Fibroblast of lung (primary cell): ENCODE measurements at regions not wholly inside any gene's neighbourhood (a gene's known extent, or its start where the extent isn't known, plus 50 kb on each side); places are given as distances from the start of the nearest gene placed in this dataset.
A peak's percentile ranks its signal among the peaks of the same experiment; 100 is the strongest.

Experiments
- DNase-seq, 2 donors: peaks; one replicate each; pipeline versions ENCODE4 v3.0.0 to v3.0.0-alpha.2; 2010; ENCODE audit warnings: low read depth in 2 of 2
- H2AFZ ChIP-seq: 2 replicates; pipeline ENCODE4 v1.5.1; 2012; ENCODE audit warnings: low read length, control low read depth, inconsistent platforms
- H3K27ac ChIP-seq: 2 replicates; pipeline ENCODE4 v1.5.1; 2011; ENCODE audit warnings: low read length, control low read depth; ENCODE audit not compliant: insufficient read depth
- H3K27me3 ChIP-seq: 2 replicates; pipeline ENCODE4 v1.5.1; 2011; ENCODE audit warnings: mild to moderate bottlenecking, low read length; ENCODE audit not compliant: control insufficient read depth, insufficient read depth
- H3K36me3 ChIP-seq: 2 replicates; pipeline ENCODE4 v1.5.1; 2011; ENCODE audit warnings: low read length; ENCODE audit not compliant: control insufficient read depth, insufficient read depth
- H3K4me1 ChIP-seq: 2 replicates; pipeline ENCODE4 v1.5.1; 2011; ENCODE audit warnings: low read length; ENCODE audit not compliant: control insufficient read depth, insufficient read depth; ENCODE audit errors: extremely low read depth
- H3K4me2 ChIP-seq: 2 replicates; pipeline ENCODE4 v1.5.1; 2011; ENCODE audit warnings: low read length, control low read depth; ENCODE audit not compliant: insufficient read depth; ENCODE audit errors: extremely low read depth
- H3K4me3 ChIP-seq, 4 experiments: fragments of 200-600 bp in 1 of 4; sonication (generic) in 1 of 4; replicated peaks in 1 of 4; 2 replicates each; pipeline ENCODE4 v1.5.1; 2011 to 2016; ENCODE audit warnings: low read length in 4 of 4, low read depth in 3 of 4, mild to moderate bottlenecking in 3 of 4, control low read depth in 2 of 4, inconsistent platforms in 1 of 4, mixed read lengths in 1 of 4; ENCODE audit not compliant: insufficient read depth in 1 of 4; ENCODE audit errors: control extremely low read depth in 1 of 4
- H3K79me2 ChIP-seq: 2 replicates; pipeline ENCODE4 v1.5.1; 2012; ENCODE audit warnings: mild to moderate bottlenecking, low read length, inconsistent platforms; ENCODE audit not compliant: control insufficient read depth, insufficient read depth
- H3K9ac ChIP-seq: 2 replicates; pipeline ENCODE4 v1.5.1; 2011; ENCODE audit warnings: mild to moderate bottlenecking, low read length, control low read depth; ENCODE audit not compliant: insufficient read depth
- H3K9me3 ChIP-seq: 2 replicates; pipeline ENCODE4 v1.5.1; 2012; ENCODE audit warnings: low read depth, low read length; ENCODE audit not compliant: control insufficient read depth, insufficient read depth
- H4K20me1 ChIP-seq: 2 replicates; pipeline ENCODE4 v1.5.1; 2011; ENCODE audit warnings: low read length; ENCODE audit not compliant: control insufficient read depth, insufficient read depth; ENCODE audit errors: extremely low read depth
- EZH2 ChIP-seq: IDR thresholded peaks from 2 replicates; pipeline ENCODE4 v1.5.1; 2012; ENCODE audit warnings: low read length, control low read depth, mild to moderate bottlenecking; ENCODE audit errors: missing control alignments
- TF ChIP-seq, protein P1 (sequence below), 2 donors: IDR thresholded peaks in 1 of 2; conservative IDR thresholded peaks in 1 of 2; 1 replicate in 1 of 2; 2 replicates in 1 of 2; pipeline ENCODE4 v1.5.1; 2011 to 2012; ENCODE audit warnings: low read length in 2 of 2, control low read depth in 1 of 2, inconsistent platforms in 1 of 2, low read depth in 1 of 2, mild to moderate bottlenecking in 1 of 2

DNA sequence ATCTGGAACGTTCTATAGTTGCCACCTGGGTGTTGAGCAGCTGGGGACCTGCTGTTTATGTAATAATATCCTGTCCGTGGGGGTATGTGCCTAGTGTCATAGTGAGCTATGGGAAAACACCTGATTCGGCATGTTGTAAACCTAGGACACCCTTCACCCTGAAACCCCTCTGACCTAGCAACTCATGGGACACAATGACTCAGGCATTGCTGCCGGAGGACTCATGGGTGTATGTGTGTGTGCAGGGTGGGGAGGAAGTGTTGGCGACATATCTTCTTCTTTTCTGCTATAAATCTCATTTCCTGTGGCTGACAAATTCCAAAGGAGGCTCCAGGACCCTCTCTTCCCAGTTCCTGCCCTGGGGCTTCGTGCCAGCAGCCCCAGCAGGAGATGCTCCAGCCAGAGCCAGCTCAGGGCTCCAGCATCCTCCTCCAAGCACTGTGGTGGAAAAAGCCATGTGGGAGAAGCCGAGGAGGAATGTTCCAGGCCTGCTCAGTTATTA lies 77.0 kb upstream of the PODXL start:
- no peaks in the 10 kb centered on the region for H3K9me3 ChIP-seq
- DNase-seq = peak; percentile 45 to 65
- no peak overlapping the region for H2AFZ ChIP-seq
- H4K20me1 ChIP-seq = no peaks in the 10 kb centered on the region
- H3K27ac ChIP-seq = no peak overlapping the region
- H3K4me3 ChIP-seq = no peak overlapping the region
- H3K36me3 ChIP-seq = no peaks in the 10 kb centered on the region
- TF ChIP-seq, protein P1, sequence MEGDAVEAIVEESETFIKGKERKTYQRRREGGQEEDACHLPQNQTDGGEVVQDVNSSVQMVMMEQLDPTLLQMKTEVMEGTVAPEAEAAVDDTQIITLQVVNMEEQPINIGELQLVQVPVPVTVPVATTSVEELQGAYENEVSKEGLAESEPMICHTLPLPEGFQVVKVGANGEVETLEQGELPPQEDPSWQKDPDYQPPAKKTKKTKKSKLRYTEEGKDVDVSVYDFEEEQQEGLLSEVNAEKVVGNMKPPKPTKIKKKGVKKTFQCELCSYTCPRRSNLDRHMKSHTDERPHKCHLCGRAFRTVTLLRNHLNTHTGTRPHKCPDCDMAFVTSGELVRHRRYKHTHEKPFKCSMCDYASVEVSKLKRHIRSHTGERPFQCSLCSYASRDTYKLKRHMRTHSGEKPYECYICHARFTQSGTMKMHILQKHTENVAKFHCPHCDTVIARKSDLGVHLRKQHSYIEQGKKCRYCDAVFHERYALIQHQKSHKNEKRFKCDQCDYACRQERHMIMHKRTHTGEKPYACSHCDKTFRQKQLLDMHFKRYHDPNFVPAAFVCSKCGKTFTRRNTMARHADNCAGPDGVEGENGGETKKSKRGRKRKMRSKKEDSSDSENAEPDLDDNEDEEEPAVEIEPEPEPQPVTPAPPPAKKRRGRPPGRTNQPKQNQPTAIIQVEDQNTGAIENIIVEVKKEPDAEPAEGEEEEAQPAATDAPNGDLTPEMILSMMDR (conservative IDR thresholded peaks at IDR 0.05 in 1 of 2, IDR thresholded peaks at IDR 0.05 in 1 of 2; ENCODE audit: low read depth in 1 of 2, low read length in 2 of 2) = no peak
- no peak for TF ChIP-seq EZH2
- H3K4me1 ChIP-seq = peaks cover 2% of the 10 kb centered on the region
- no peak overlapping the region for H3K4me2 ChIP-seq
- H3K27me3 ChIP-seq = no peaks in the 10 kb centered on the region
- no peak overlapping the region for H3K9ac ChIP-seq
- H3K79me2 ChIP-seq = no peaks in the 10 kb centered on the region

DNA sequence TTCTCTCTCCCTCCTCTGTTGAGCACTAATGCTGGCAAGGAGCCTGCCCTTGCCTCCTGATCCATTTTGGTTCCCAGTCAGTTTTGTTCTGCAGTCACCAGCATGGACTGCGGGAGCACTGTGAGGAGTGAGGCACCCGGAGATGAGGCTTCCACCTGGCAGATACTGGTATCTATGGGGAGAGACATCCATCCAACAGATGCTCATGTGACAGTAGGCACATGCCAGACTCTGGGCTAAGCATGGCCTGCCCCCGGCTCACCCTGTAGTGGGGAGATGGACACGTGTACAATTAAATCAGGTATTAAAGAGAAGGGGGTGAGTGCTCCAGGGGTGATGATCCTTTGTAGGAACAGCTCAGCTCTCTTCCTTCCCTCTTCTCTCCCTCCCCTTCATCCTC lies 74.0 kb upstream of the PODXL start:
- H3K27me3 ChIP-seq = no peaks in the 10 kb centered on the region
- H2AFZ ChIP-seq = no peak overlapping the region
- DNase-seq = no peak
- H3K9ac ChIP-seq = no peak overlapping the region
- no peaks in the 10 kb centered on the region for H3K79me2 ChIP-seq
- H3K9me3 ChIP-seq = no peaks in the 10 kb centered on the region
- H3K27ac ChIP-seq = no peak overlapping the region
- peaks cover 8% of the 10 kb centered on the region for H3K4me1 ChIP-seq
- H4K20me1 ChIP-seq = no peaks in the 10 kb centered on the region
- no peaks in the 10 kb centered on the region for H3K36me3 ChIP-seq
- no peak overlapping the region for H3K4me2 ChIP-seq
- no peak for TF ChIP-seq EZH2
- TF ChIP-seq, protein P1 (conservative IDR thresholded peaks at IDR 0.05 in 1 of 2, IDR thresholded peaks at IDR 0.05 in 1 of 2; ENCODE audit: low read depth in 1 of 2, low read length in 2 of 2) = no peak
- H3K4me3 ChIP-seq = no peak overlapping the region

DNA sequence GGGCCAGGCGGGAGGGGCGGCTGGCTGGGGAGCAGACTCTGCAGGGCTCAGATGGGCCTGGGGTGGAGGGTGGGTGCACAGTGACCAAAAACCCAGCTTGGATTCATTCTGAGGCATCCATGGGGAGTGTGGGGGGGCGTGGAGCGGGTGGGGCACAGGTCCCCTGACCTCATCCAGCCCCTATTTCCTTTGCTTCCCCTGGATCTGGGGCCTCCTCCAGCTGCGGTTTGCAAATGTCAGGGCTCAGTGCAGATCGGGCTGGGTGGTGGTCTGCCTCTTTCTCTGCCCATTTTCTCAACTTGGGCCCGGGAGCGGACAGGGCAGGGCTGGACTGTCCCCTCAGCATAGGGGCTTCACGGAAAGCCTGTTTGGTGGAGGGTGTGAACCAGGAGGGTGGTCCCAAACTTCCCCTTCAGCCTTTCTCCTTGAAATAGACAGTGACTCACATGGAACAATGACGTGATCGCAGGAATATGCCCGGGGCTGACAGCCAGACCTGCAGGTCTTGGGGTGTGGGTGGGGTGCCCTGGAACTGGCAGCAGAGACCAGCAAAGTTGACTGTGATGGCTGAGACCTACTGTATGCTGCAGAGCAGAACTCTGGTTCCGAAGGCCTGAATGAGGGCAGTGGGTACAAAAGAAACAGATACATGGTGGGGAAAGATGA lies 72.9 kb upstream of the PODXL start:
- H3K4me3 ChIP-seq = no peak overlapping the region
- H3K9ac ChIP-seq = no peak overlapping the region
- no peak overlapping the region for H3K27ac ChIP-seq
- no peak overlapping the region for H3K4me2 ChIP-seq
- no peak overlapping the region for H2AFZ ChIP-seq
- peak; percentile 38 to 83 for DNase-seq
- no peaks in the 10 kb centered on the region for H3K36me3 ChIP-seq
- no peaks in the 10 kb centered on the region for H3K9me3 ChIP-seq
- peaks cover 8% of the 10 kb centered on the region for H3K4me1 ChIP-seq
- H3K79me2 ChIP-seq = no peaks in the 10 kb centered on the region
- no peak for TF ChIP-seq EZH2
- TF ChIP-seq, protein P1 (conservative IDR thresholded peaks at IDR 0.05 in 1 of 2, IDR thresholded peaks at IDR 0.05 in 1 of 2; ENCODE audit: low read depth in 1 of 2, low read length in 2 of 2) = no peak
- no peaks in the 10 kb centered on the region for H3K27me3 ChIP-seq
- H4K20me1 ChIP-seq = no peaks in the 10 kb centered on the region
